ENCODE measurements at regions not wholly inside any gene's neighbourhood (a gene's known extent, or its start where the extent isn't known, plus 50 kb on each side); places are given as distances from the start of the nearest gene placed in this dataset.
"Not testable (repeated sequence)": the region's sequence is repeated elsewhere in the genome, so short reads cannot be mapped to it uniquely, and the experiment has no call there.

DNA sequence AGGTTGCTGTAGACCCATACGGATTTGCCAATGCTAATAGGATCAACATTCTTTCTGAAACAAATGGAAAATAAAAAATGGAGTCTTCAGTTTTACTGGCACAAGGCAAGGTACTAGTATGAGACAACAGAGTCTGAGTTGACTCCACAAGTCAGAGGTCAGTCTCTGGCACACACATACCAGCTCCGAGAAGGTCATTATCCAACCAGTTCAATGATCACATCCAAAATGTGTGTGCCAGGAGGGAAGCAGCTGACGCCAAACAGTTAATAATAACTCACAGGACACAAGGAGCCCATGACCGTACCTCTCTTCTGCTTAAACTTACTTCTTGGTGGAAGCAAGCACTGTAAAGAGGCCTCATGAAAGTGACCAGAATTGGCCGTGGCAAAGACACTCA, 528.6 kb downstream of the ZNF516 start:
- peak overlapping the region; percentile 27 for H3K27ac Mint-ChIP-seq (ENCODE audit: unreplicated experiment)

GRCh38 chr18:75962036-75962572, 532.9 kb downstream of the ZNF516 start:
- no peak overlapping the region for H2AFZ ChIP-seq (ENCODE audit: low read depth, low read length)
- Mint-ChIP-seq H3K36me3 (ENCODE audit: low read depth, unreplicated experiment) (no peaks in the 10 kb centered on the region), H3K9me3 (ENCODE audit: unreplicated experiment) (no peaks in the 10 kb centered on the region), H3K27me3 (ENCODE audit: low read depth, unreplicated experiment) (no peaks in the 10 kb centered on the region), H3K27ac (ENCODE audit: unreplicated experiment) (no peak overlapping the region), H3K4me1 (ENCODE audit: low read depth, unreplicated experiment) (no peaks in the 10 kb centered on the region), H3K4me3 (ENCODE audit: unreplicated experiment) (no peak overlapping the region)
- no peak for FAIRE-seq
- DNase-seq (ENCODE audit: low read depth), result no peak
- H3K27ac ChIP-seq (ENCODE audit: low read depth, low read length), result no peak overlapping the region
- H3K4me2 ChIP-seq (ENCODE audit: low read length), result no peak overlapping the region
- H4K20me1 ChIP-seq (ENCODE audit: insufficient read depth, low read length), result no peaks in the 10 kb centered on the region
- H3K36me3 ChIP-seq (ENCODE audit: insufficient read depth, low read length), result no peaks in the 10 kb centered on the region
- TF ChIP-seq, protein P1, sequence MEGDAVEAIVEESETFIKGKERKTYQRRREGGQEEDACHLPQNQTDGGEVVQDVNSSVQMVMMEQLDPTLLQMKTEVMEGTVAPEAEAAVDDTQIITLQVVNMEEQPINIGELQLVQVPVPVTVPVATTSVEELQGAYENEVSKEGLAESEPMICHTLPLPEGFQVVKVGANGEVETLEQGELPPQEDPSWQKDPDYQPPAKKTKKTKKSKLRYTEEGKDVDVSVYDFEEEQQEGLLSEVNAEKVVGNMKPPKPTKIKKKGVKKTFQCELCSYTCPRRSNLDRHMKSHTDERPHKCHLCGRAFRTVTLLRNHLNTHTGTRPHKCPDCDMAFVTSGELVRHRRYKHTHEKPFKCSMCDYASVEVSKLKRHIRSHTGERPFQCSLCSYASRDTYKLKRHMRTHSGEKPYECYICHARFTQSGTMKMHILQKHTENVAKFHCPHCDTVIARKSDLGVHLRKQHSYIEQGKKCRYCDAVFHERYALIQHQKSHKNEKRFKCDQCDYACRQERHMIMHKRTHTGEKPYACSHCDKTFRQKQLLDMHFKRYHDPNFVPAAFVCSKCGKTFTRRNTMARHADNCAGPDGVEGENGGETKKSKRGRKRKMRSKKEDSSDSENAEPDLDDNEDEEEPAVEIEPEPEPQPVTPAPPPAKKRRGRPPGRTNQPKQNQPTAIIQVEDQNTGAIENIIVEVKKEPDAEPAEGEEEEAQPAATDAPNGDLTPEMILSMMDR (IDR thresholded peaks at IDR 0.05; ENCODE audit: insufficient read depth, low read depth, low read length), result no peak
- TF ChIP-seq EZH2 (IDR thresholded peaks at IDR 0.05; ENCODE audit: insufficient read depth, low read length), result no peak
- H3K9ac ChIP-seq (ENCODE audit: low read length), result no peak overlapping the region
- H3K4me1 ChIP-seq (ENCODE audit: insufficient read depth, low read length), result no peaks in the 10 kb centered on the region
- no peaks in the 10 kb centered on the region for H3K9me3 ChIP-seq (ENCODE audit: insufficient read depth, low read depth, low read length)
- H3K4me3 ChIP-seq (ENCODE audit: insufficient read depth, low read depth, low read length), result no peak overlapping the region
- no peaks in the 10 kb centered on the region for H3K27me3 ChIP-seq (ENCODE audit: insufficient read depth, low read length)
- no peaks in the 10 kb centered on the region for H3K79me2 ChIP-seq (ENCODE audit: insufficient read depth, low read length)

More for the DNA sequence above, 528.6 kb downstream of the ZNF516 start:
- Histone ChIP-seq H3K9ac (ENCODE audit: low read length) (no peak overlapping the region), H3K27ac (ENCODE audit: low read depth, low read length) (no peak overlapping the region), H3K4me3 (ENCODE audit: insufficient read depth, low read depth, low read length) (no peak overlapping the region), H3K4me1 (ENCODE audit: insufficient read depth, low read length) (no peaks in the 10 kb centered on the region), H3K79me2 (ENCODE audit: insufficient read depth, low read length) (no peaks in the 10 kb centered on the region), H3K9me3 (ENCODE audit: insufficient read depth, low read depth, low read length) (no peaks in the 10 kb centered on the region), H3K4me2 (ENCODE audit: low read length) (no peak overlapping the region), H3K27me3 (ENCODE audit: insufficient read depth, low read length) (no peaks in the 10 kb centered on the region), H3K36me3 (ENCODE audit: insufficient read depth, low read length) (no peaks in the 10 kb centered on the region), H4K20me1 (ENCODE audit: insufficient read depth, low read length) (no peaks in the 10 kb centered on the region), H2AFZ (ENCODE audit: low read depth, low read length) (no peak overlapping the region)
- H3K4me1 Mint-ChIP-seq (ENCODE audit: low read depth, unreplicated experiment), result no peaks in the 10 kb centered on the region
- DNase-seq (ENCODE audit: low read depth), result no peak
- no peaks in the 10 kb centered on the region for H3K9me3 Mint-ChIP-seq (ENCODE audit: unreplicated experiment)
- H3K27me3 Mint-ChIP-seq (ENCODE audit: low read depth, unreplicated experiment), result no peaks in the 10 kb centered on the region
- no peak overlapping the region for H3K4me3 Mint-ChIP-seq (ENCODE audit: unreplicated experiment)
- no peak for FAIRE-seq
- H3K36me3 Mint-ChIP-seq (ENCODE audit: low read depth, unreplicated experiment), result no peaks in the 10 kb centered on the region
- TF ChIP-seq EZH2 (IDR thresholded peaks at IDR 0.05; ENCODE audit: insufficient read depth, low read length), result no peak
- TF ChIP-seq, protein P1 (IDR thresholded peaks at IDR 0.05; ENCODE audit: insufficient read depth, low read depth, low read length), result no peak

GRCh38 chr18:75960356-75960755, 532.9 kb upstream of the SMIM21 start:
- not testable (repeated sequence) for H3K36me3 ChIP-seq (ENCODE audit: insufficient read depth, low read length); H3K79me2 ChIP-seq (ENCODE audit: insufficient read depth, low read length); H3K4me3 Mint-ChIP-seq (ENCODE audit: unreplicated experiment); H3K9me3 Mint-ChIP-seq (ENCODE audit: unreplicated experiment); DNase-seq (ENCODE audit: low read depth); H3K27ac Mint-ChIP-seq (ENCODE audit: unreplicated experiment); H3K27me3 Mint-ChIP-seq (ENCODE audit: low read depth, unreplicated experiment); H3K27ac ChIP-seq (ENCODE audit: low read depth, low read length); H3K4me1 Mint-ChIP-seq (ENCODE audit: low read depth, unreplicated experiment); H3K36me3 Mint-ChIP-seq (ENCODE audit: low read depth, unreplicated experiment); FAIRE-seq; H3K9me3 ChIP-seq (ENCODE audit: insufficient read depth, low read depth, low read length); H4K20me1 ChIP-seq (ENCODE audit: insufficient read depth, low read length); H3K4me2 ChIP-seq (ENCODE audit: low read length); H2AFZ ChIP-seq (ENCODE audit: low read depth, low read length); H3K27me3 ChIP-seq (ENCODE audit: insufficient read depth, low read length); H3K9ac ChIP-seq (ENCODE audit: low read length); H3K4me1 ChIP-seq (ENCODE audit: insufficient read depth, low read length); H3K4me3 ChIP-seq (ENCODE audit: insufficient read depth, low read depth, low read length)

Data from astrocyte (in vitro differentiated cells and primary cell).